Memory B cell (primary cell): ENCODE measurements at regions not wholly inside any gene's neighbourhood (a gene's known extent, or its start where the extent isn't known, plus 50 kb on each side); places are given as distances from the start of the nearest gene placed in this dataset.
"Not testable (repeated sequence)": the region's sequence is repeated elsewhere in the genome, so short reads cannot be mapped to it uniquely, and the experiment has no call there.

Source experiments
- ATAC-seq: fragments of 150-1000 bp; cut with Tn5 transposase; 2 replicates; pipeline ENCODE4 v1.10.0; 2021; ENCODE audit warnings: low read depth, mild to moderate bottlenecking, moderate library complexity
- DNase-seq, 2 donors: peaks; one replicate each; pipeline ENCODE4 v3.0.0; 2022; ENCODE audit warnings: low spot score in 2 of 2
- H3K27ac Mint-ChIP-seq: one replicate; pipeline ENCODE4 v1.8.0; 2022; ENCODE audit warnings: mild to moderate bottlenecking, moderate library complexity, mixed read lengths
- H3K27me3 Mint-ChIP-seq: one replicate; pipeline ENCODE4 v1.8.0; 2022; ENCODE audit warnings: mixed read lengths
- H3K36me3 Mint-ChIP-seq: one replicate; pipeline ENCODE4 v1.8.0; 2022; ENCODE audit warnings: mild to moderate bottlenecking, mixed read lengths
- H3K4me1 Mint-ChIP-seq: one replicate; pipeline ENCODE4 v1.8.0; 2022; ENCODE audit warnings: mixed read lengths
- H3K4me3 Mint-ChIP-seq: one replicate; pipeline ENCODE4 v1.8.0; 2022; ENCODE audit warnings: mild to moderate bottlenecking, moderate library complexity, mixed read lengths
- H3K9me3 Mint-ChIP-seq: one replicate; pipeline ENCODE4 v1.8.0; 2022; ENCODE audit warnings: mixed read lengths

- no peaks in the 10 kb centered on the region for H3K36me3 Mint-ChIP-seq
- H3K9me3 Mint-ChIP-seq: peaks cover 7% of the 10 kb centered on the region
- H3K4me1 Mint-ChIP-seq: no peaks in the 10 kb centered on the region
- no peak overlapping the region for H3K27ac Mint-ChIP-seq
- DNase-seq (no peak), ATAC-seq (no peak)
- no peak overlapping the region for H3K4me3 Mint-ChIP-seq
- H3K27me3 Mint-ChIP-seq: no peaks in the 10 kb centered on the region
These were observed 880.6 kb downstream of the LUZP2 start for GRCh38 chr11:25377466-25377865.

- DNase-seq (no peak), ATAC-seq (no peak)
- Mint-ChIP-seq H3K9me3 (peaks cover 9% of the 10 kb centered on the region), H3K27ac (no peak overlapping the region), H3K36me3 (no peaks in the 10 kb centered on the region), H3K27me3 (no peaks in the 10 kb centered on the region), H3K4me1 (no peaks in the 10 kb centered on the region), H3K4me3 (no peak overlapping the region)
These were observed 900.0 kb downstream of the LUZP2 start for GRCh38 chr11:25396847-25397246.

- no peak overlapping the region for H3K27ac Mint-ChIP-seq
- H3K27me3 Mint-ChIP-seq: no peaks in the 10 kb centered on the region
- DNase-seq (no peak), ATAC-seq (no peak)
- no peaks in the 10 kb centered on the region for H3K36me3 Mint-ChIP-seq
- no peak overlapping the region for H3K4me3 Mint-ChIP-seq
- H3K9me3 Mint-ChIP-seq: no peaks in the 10 kb centered on the region
- no peaks in the 10 kb centered on the region for H3K4me1 Mint-ChIP-seq
These were observed 911.3 kb downstream of the LUZP2 start for GRCh38 chr11:25408146-25408545.

GRCh38 chr11:25415793-25416192 lies 916.1 kb upstream of the ANO3 start:
- H3K27me3 Mint-ChIP-seq: no peaks in the 10 kb centered on the region
- no peaks in the 10 kb centered on the region for H3K4me1 Mint-ChIP-seq
- H3K4me3 Mint-ChIP-seq: no peak overlapping the region
- H3K27ac Mint-ChIP-seq: no peak overlapping the region
- ATAC-seq: no peak
- no peak for DNase-seq
- H3K9me3 Mint-ChIP-seq: peaks cover 2% of the 10 kb centered on the region
- no peaks in the 10 kb centered on the region for H3K36me3 Mint-ChIP-seq

- DNase-seq: no peak
These were observed 908.3 kb upstream of the ANO3 start for GRCh38 chr11:25423436-25424199.

GRCh38 chr11:25432376-25432775 lies 899.6 kb upstream of the ANO3 start:
- no peaks in the 10 kb centered on the region for H3K27me3 Mint-ChIP-seq
- no peak overlapping the region for H3K27ac Mint-ChIP-seq
- H3K9me3 Mint-ChIP-seq: peaks cover 2% of the 10 kb centered on the region
- no peak overlapping the region for H3K4me3 Mint-ChIP-seq
- no peaks in the 10 kb centered on the region for H3K4me1 Mint-ChIP-seq
- no peaks in the 10 kb centered on the region for H3K36me3 Mint-ChIP-seq
- ATAC-seq (no peak), DNase-seq (no peak)

More at GRCh38 chr11:25423436-25424199, 908.3 kb upstream of the ANO3 start:
- Mint-ChIP-seq H3K27ac (no peak overlapping the region), H3K4me3 (no peak overlapping the region), H3K36me3 (no peaks in the 10 kb centered on the region), H3K4me1 (no peaks in the 10 kb centered on the region), H3K9me3 (peaks cover 2% of the 10 kb centered on the region), H3K27me3 (no peaks in the 10 kb centered on the region)
- ATAC-seq: no peak

GRCh38 chr11:25435197-25435596 lies 896.7 kb upstream of the ANO3 start:
- Mint-ChIP-seq H3K4me3 (no peak overlapping the region), H3K36me3 (no peaks in the 10 kb centered on the region), H3K27ac (no peak overlapping the region), H3K9me3 (peaks cover 4% of the 10 kb centered on the region), H3K27me3 (no peaks in the 10 kb centered on the region), H3K4me1 (no peaks in the 10 kb centered on the region)
- DNase-seq: no peak
- no peak for ATAC-seq

- no peak for ATAC-seq
- Mint-ChIP-seq H3K4me1 (no peaks in the 10 kb centered on the region), H3K27me3 (no peaks in the 10 kb centered on the region), H3K9me3 (peaks cover 4% of the 10 kb centered on the region), H3K27ac (no peak overlapping the region), H3K4me3 (no peak overlapping the region), H3K36me3 (no peaks in the 10 kb centered on the region)
- DNase-seq: no peak
These were observed 895.6 kb upstream of the ANO3 start for GRCh38 chr11:25436326-25436725.

- Mint-ChIP-seq H3K36me3 (no peaks in the 10 kb centered on the region), H3K4me3 (no peak overlapping the region), H3K27me3 (no peaks in the 10 kb centered on the region), H3K9me3 (peaks cover 6% of the 10 kb centered on the region), H3K27ac (no peak overlapping the region), H3K4me1 (no peaks in the 10 kb centered on the region)
- DNase-seq (no peak), ATAC-seq (no peak)
These were observed 890.5 kb upstream of the ANO3 start for GRCh38 chr11:25441421-25441820.

GRCh38 chr11:25449091-25449490 lies 882.8 kb upstream of the ANO3 start:
- Mint-ChIP-seq H3K4me3 (no peak overlapping the region), H3K4me1 (no peaks in the 10 kb centered on the region), H3K36me3 (no peaks in the 10 kb centered on the region), H3K9me3 (peaks cover 8% of the 10 kb centered on the region), H3K27ac (no peak overlapping the region), H3K27me3 (no peaks in the 10 kb centered on the region)
- no peak for ATAC-seq
- no peak for DNase-seq

GRCh38 chr11:25453471-25453870 lies 878.5 kb upstream of the ANO3 start:
- Mint-ChIP-seq H3K9me3 (peaks cover 3% of the 10 kb centered on the region), H3K27ac (no peak overlapping the region), H3K4me1 (no peaks in the 10 kb centered on the region), H3K4me3 (no peak overlapping the region), H3K36me3 (no peaks in the 10 kb centered on the region), H3K27me3 (no peaks in the 10 kb centered on the region)
- ATAC-seq: no peak
- DNase-seq: no peak

GRCh38 chr11:25456211-25456610 lies 875.7 kb upstream of the ANO3 start:
- no peaks in the 10 kb centered on the region for H3K4me1 Mint-ChIP-seq
- peaks cover 3% of the 10 kb centered on the region for H3K9me3 Mint-ChIP-seq
- no peak overlapping the region for H3K27ac Mint-ChIP-seq
- no peak for DNase-seq
- no peaks in the 10 kb centered on the region for H3K36me3 Mint-ChIP-seq
- H3K4me3 Mint-ChIP-seq: no peak overlapping the region
- no peak for ATAC-seq
- H3K27me3 Mint-ChIP-seq: no peaks in the 10 kb centered on the region

GRCh38 chr11:25483915-25484635 lies 847.9 kb upstream of the ANO3 start:
- H3K27ac Mint-ChIP-seq: no peak overlapping the region
- H3K9me3 Mint-ChIP-seq: peaks cover 1% of the 10 kb centered on the region
- no peaks in the 10 kb centered on the region for H3K36me3 Mint-ChIP-seq
- no peak overlapping the region for H3K4me3 Mint-ChIP-seq
- H3K4me1 Mint-ChIP-seq: no peaks in the 10 kb centered on the region
- no peak for DNase-seq
- H3K27me3 Mint-ChIP-seq: no peaks in the 10 kb centered on the region
- no peak for ATAC-seq

GRCh38 chr11:25485315-25485714 lies 846.6 kb upstream of the ANO3 start:
- no peak overlapping the region for H3K27ac Mint-ChIP-seq
- H3K9me3 Mint-ChIP-seq: peaks cover 1% of the 10 kb centered on the region
- H3K27me3 Mint-ChIP-seq: no peaks in the 10 kb centered on the region
- H3K36me3 Mint-ChIP-seq: no peaks in the 10 kb centered on the region
- ATAC-seq (no peak), DNase-seq (no peak)
- no peak overlapping the region for H3K4me3 Mint-ChIP-seq
- no peaks in the 10 kb centered on the region for H3K4me1 Mint-ChIP-seq

GRCh38 chr11:25486338-25486737 lies 845.6 kb upstream of the ANO3 start:
- H3K27ac Mint-ChIP-seq, DNase-seq, H3K36me3 Mint-ChIP-seq, H3K27me3 Mint-ChIP-seq, H3K4me1 Mint-ChIP-seq, H3K9me3 Mint-ChIP-seq, ATAC-seq, H3K4me3 Mint-ChIP-seq: not testable (repeated sequence)
